Activated CD4-positive, alpha-beta T cell treated with anti-CD3 and anti-CD28 coated beads for 36 hours (primary cell): ENCODE measurements at regions not wholly inside any gene's neighbourhood (a gene's known extent, or its start where the extent isn't known, plus 50 kb on each side); places are given as distances from the start of the nearest gene placed in this dataset.
A peak's percentile ranks its signal among the peaks of the same experiment; 100 is the strongest.
"Not testable (repeated sequence)": the region's sequence is repeated elsewhere in the genome, so short reads cannot be mapped to it uniquely, and the experiment has no call there.

Experiments
- ATAC-seq: fragments of 200-7000 bp; cut with Tn5 transposase; one replicate; pipeline ENCODE4 v1.10.0; 2021; ENCODE audit warnings: mild to moderate bottlenecking, moderate library complexity
- CTCF ChIA-PET: fragments of 350-600 bp; sonication (Branson Sonifier 250); formaldehyde crosslinking; loops from one replicate; lab custom pipeline; 2021; ENCODE audit warnings: antibody characterized with exemption; lab: Charles Lee
- POLR2A ChIA-PET: fragments of 350-600 bp; sonication (Branson Sonifier 250); formaldehyde crosslinking; loops from one replicate; lab custom pipeline; 2021; ENCODE audit warnings: antibody characterized with exemption, inconsistent platforms; lab: Charles Lee
- DNase-seq: peaks from one replicate; pipeline ENCODE4 v3.0.0-alpha.2; 2020
- H3K27ac Mint-ChIP-seq: one replicate; pipeline ENCODE4 v1.8.0; 2021; ENCODE audit warnings: mixed read lengths
- H3K27me3 Mint-ChIP-seq: one replicate; pipeline ENCODE4 v1.8.0; 2021; ENCODE audit warnings: mixed read lengths
- H3K36me3 Mint-ChIP-seq: one replicate; pipeline ENCODE4 v1.8.0; 2021; ENCODE audit warnings: low read depth, mixed read lengths
- H3K4me1 Mint-ChIP-seq: one replicate; pipeline ENCODE4 v1.8.0; 2021; ENCODE audit warnings: mixed read lengths
- H3K4me3 Mint-ChIP-seq: one replicate; pipeline ENCODE4 v1.8.0; 2021; ENCODE audit warnings: mild to moderate bottlenecking, moderate library complexity, mixed read lengths
- H3K9me3 Mint-ChIP-seq: one replicate; pipeline ENCODE4 v1.8.0; 2021; ENCODE audit warnings: low read depth, mixed read lengths
- intact Hi-C, 2 experiments: fragments of 100-400 bp; cut with DNase I in 1 of 2; cut with micrococcal nuclease in 1 of 2; formaldehyde crosslinking; loops; one replicate each; pipeline versions ENCODE4 v1.14.2 to v1.15.1; 2022 to 2024; cut with DNase I, micrococcal nuclease

DNA sequence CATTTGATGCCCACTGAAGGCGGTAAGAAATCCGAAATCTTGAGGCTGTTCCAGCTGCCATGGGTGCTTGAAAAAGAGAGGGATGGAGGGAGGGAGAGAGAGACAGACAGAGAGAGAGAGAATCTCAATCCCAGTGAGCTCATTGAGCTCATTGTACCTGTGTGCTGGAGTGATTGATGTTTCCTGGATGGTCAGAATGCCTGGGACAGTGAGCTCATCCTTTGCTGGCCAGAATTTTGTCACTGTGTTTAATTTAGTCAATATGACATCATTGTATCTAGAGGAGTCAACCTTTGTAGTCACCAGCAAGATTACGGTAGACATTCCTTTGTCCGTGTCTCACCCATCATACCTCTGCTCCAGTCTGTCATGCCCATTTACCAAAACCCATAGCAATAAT, 625.4 kb upstream of the POM121L12 start:
- Mint-ChIP-seq H3K27ac (no peak overlapping the region), H3K36me3 (no peaks in the 10 kb centered on the region), H3K9me3 (peaks cover 5% of the 10 kb centered on the region), H3K4me1 (no peaks in the 10 kb centered on the region), H3K27me3 (no peaks in the 10 kb centered on the region), H3K4me3 (no peak overlapping the region)
- no peak for ATAC-seq
- intact Hi-C loops, result no loop called here
- CTCF ChIA-PET, result no interaction called here
- no peak for DNase-seq
- POLR2A ChIA-PET, result no interaction called here

DNA sequence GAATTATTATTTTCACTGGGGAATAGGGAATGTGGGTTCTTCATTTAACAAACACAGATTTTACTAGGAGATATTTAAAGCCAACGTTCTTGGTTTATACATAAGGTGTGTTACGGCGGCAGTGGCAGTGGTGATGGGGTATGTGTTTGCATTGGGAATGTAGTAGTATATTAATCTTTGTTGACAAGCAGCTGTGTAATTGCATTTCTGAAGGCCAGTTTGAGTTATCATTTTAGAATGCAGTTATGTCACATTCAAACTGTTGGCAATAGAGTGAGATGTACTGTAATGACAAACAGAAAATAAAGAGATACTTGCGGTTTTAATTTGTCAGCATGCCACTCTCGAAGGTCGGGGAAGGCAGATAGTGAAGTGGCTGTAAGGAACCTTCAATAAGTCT, 628.6 kb upstream of the POM121L12 start:
- ATAC-seq, result no peak
- Mint-ChIP-seq H3K27me3 (no peaks in the 10 kb centered on the region), H3K27ac (no peak overlapping the region), H3K36me3 (no peaks in the 10 kb centered on the region), H3K9me3 (peaks cover 5% of the 10 kb centered on the region), H3K4me3 (no peak overlapping the region), H3K4me1 (no peaks in the 10 kb centered on the region)
- intact Hi-C loops, result no loop called here
- CTCF ChIA-PET, result no interaction called here
- DNase-seq, result no peak
- POLR2A ChIA-PET, result no interaction called here

DNA sequence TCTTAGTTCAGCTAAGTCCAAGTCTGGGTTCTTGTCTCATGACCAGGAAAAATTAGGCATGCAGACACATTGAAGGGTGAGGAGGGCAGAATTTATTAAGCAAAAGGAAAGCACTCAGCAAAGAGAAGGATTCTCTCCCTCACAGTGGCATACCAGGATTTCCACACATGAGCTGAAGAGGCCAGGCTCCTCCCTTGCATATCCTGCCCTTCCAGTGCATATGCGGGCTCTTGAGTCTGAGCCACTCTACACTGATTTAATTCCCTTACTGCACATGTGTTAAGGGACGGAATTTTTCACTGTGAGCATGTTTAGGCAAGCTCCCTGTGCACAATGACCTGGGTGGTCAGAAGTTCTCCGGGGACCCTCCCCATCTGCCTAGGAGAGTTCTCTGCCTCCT, 652.7 kb upstream of the POM121L12 start:
- H3K27me3 Mint-ChIP-seq, result no peaks in the 10 kb centered on the region
- H3K27ac Mint-ChIP-seq, result no peak overlapping the region
- ATAC-seq (no peak), DNase-seq (no peak)
- POLR2A ChIA-PET, result no interaction called here
- H3K4me3 Mint-ChIP-seq, result no peak overlapping the region
- H3K9me3 Mint-ChIP-seq, result peaks cover 2% of the 10 kb centered on the region
- no peaks in the 10 kb centered on the region for H3K36me3 Mint-ChIP-seq
- H3K4me1 Mint-ChIP-seq, result no peaks in the 10 kb centered on the region
- intact Hi-C loops, result no loop called here
- CTCF ChIA-PET, result no interaction called here

DNA sequence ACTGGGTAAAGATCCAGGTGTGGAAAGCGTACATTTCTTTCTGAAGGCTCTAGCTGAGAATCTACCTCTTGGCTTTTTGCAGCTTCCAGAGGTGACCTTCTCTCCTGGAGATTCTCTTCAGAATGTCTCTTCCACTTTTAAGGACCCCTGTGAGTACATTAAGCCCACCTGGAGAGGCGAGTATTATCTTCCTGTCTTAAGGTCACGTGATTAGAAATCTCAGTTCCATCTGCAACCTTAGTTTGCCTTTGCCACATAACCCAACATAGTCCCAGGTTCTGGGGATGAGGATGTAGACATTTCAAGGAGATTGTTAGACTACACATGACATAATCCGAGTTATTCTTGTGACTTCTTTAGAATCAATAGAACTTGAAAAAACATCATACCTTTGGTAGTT, 665.5 kb upstream of the POM121L12 start:
- peaks cover 2% of the 10 kb centered on the region for H3K9me3 Mint-ChIP-seq
- no peaks in the 10 kb centered on the region for H3K36me3 Mint-ChIP-seq
- H3K4me1 Mint-ChIP-seq, result no peaks in the 10 kb centered on the region
- ATAC-seq, result no peak
- CTCF ChIA-PET, result no interaction called here
- no peak for DNase-seq
- H3K27me3 Mint-ChIP-seq, result no peaks in the 10 kb centered on the region
- no peak overlapping the region for H3K4me3 Mint-ChIP-seq
- POLR2A ChIA-PET, result no interaction called here
- intact Hi-C loops, result no loop called here
- no peak overlapping the region for H3K27ac Mint-ChIP-seq

DNA sequence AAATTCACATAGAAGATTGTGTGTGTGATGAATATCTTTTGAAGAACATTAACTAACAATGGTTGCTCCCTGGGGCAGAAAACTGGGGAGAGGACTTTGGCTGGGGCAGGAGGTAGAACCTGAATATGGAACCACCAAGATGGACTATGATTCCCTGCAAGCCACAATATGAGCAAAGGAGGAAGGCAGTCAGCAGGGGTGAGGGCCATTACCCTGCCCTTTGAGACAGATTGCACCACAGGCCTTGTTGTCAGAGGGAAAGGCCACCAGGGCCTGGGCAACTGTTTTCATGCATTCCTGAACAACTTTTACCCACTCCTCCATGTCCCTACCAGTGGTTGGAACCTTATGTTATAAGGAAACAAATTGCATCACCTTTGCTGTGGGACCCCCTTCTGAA, 670.1 kb upstream of the POM121L12 start:
- no peak for ATAC-seq

DNA sequence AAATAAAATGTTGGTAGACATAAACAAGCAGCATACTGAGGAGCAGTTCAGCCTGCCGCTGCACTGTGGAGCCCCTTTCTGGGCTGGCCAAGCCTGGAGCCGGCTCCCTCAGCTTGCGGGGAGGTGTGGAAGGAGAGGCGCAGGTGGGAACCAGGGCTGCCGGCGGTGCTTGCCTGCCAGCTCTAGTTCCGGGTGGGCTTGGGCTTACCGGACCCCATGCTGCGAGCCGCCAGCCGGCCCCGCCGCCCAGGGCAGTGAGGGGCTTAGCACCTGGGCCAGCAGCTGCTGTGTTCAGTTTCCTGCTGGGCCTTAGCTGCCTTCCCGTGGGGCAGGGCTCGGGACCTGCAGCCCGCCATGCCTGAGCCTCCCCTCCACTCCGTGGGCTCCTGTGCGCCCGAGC, 672.9 kb upstream of the POM121L12 start:
- no peaks in the 10 kb centered on the region for H3K27me3 Mint-ChIP-seq
- H3K27ac Mint-ChIP-seq, result no peak overlapping the region
- ChIA-PET CTCF (no interaction called here), POLR2A (no interaction called here)
- no peaks in the 10 kb centered on the region for H3K36me3 Mint-ChIP-seq
- peaks cover 5% of the 10 kb centered on the region for H3K9me3 Mint-ChIP-seq
- H3K4me1 Mint-ChIP-seq, result no peaks in the 10 kb centered on the region
- H3K4me3 Mint-ChIP-seq, result no peak overlapping the region
- DNase-seq, result no peak
- intact Hi-C loops, result no loop called here
- no peak for ATAC-seq

More for the DNA sequence above, 670.1 kb upstream of the POM121L12 start:
- ChIA-PET POLR2A (no interaction called here), CTCF (no interaction called here)
- intact Hi-C loops, result no loop called here
- no peaks in the 10 kb centered on the region for H3K36me3 Mint-ChIP-seq
- no peaks in the 10 kb centered on the region for H3K27me3 Mint-ChIP-seq
- no peak overlapping the region for H3K27ac Mint-ChIP-seq
- no peak overlapping the region for H3K4me3 Mint-ChIP-seq
- peaks cover 5% of the 10 kb centered on the region for H3K9me3 Mint-ChIP-seq
- no peak for DNase-seq
- no peaks in the 10 kb centered on the region for H3K4me1 Mint-ChIP-seq

DNA sequence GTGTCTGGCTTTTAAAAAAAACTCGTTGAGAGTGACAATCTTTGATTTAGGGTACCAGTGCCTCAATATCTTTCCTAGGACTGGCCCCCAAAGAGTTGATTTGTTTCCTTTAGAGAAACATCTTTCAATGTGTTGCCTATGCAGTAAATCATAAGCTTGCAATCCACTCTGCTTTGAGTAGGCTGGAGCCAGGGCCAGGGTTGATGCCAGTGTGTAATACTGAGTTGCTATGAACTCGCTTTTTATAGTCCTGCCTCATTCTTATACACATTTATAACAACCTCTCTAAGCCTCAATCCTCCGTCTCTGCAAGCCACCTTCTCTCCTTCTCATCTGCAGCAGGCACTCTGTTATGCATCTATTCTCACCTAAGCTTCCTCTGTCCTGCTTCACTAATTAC, 674.9 kb upstream of the POM121L12 start:
- Mint-ChIP-seq H3K4me3 (no peak overlapping the region), H3K4me1 (no peaks in the 10 kb centered on the region), H3K27ac (no peak overlapping the region), H3K27me3 (no peaks in the 10 kb centered on the region), H3K36me3 (no peaks in the 10 kb centered on the region), H3K9me3 (peaks cover 13% of the 10 kb centered on the region)
- CTCF ChIA-PET, result interaction anchor here (0.7 kb wide), 1 partner anchor 1080 kb away, joined by 3 read pairs; no protein-coding TSS in a partner anchor
- intact Hi-C loops, result no loop called here
- POLR2A ChIA-PET, result no interaction called here
- ATAC-seq, result no peak
- DNase-seq, result no peak

DNA sequence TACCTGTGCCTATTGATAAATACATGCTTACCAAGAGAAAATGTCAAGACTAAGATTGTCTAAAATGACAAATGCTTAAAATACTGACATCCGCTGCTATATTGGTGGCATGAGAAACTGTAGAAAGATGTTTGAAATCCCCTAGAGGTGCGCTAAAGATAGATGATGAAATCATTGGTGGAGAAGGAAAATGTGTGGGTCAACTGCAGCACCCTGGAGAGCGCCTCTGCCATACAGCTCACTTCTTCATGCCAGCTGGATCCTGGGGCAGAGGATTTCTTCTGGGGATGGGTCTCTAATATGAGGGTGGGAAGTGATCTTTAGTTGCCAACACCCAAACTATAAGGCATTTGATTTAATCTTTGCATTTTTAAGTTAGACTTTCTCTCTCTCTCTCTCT, 680.4 kb upstream of the POM121L12 start:
- intact Hi-C loops, result loop anchor here in 1 of 2 experiments (10.0 kb wide), 1 partner anchor 920 kb away; no protein-coding TSS in a partner anchor
- ChIA-PET CTCF (no interaction called here), POLR2A (no interaction called here)
- no peaks in the 10 kb centered on the region for H3K36me3 Mint-ChIP-seq
- H3K27ac Mint-ChIP-seq, result no peak overlapping the region
- no peak for DNase-seq
- no peaks in the 10 kb centered on the region for H3K27me3 Mint-ChIP-seq
- H3K9me3 Mint-ChIP-seq, result peaks cover 12% of the 10 kb centered on the region
- ATAC-seq, result no peak
- no peak overlapping the region for H3K4me3 Mint-ChIP-seq
- H3K4me1 Mint-ChIP-seq, result no peaks in the 10 kb centered on the region

DNA sequence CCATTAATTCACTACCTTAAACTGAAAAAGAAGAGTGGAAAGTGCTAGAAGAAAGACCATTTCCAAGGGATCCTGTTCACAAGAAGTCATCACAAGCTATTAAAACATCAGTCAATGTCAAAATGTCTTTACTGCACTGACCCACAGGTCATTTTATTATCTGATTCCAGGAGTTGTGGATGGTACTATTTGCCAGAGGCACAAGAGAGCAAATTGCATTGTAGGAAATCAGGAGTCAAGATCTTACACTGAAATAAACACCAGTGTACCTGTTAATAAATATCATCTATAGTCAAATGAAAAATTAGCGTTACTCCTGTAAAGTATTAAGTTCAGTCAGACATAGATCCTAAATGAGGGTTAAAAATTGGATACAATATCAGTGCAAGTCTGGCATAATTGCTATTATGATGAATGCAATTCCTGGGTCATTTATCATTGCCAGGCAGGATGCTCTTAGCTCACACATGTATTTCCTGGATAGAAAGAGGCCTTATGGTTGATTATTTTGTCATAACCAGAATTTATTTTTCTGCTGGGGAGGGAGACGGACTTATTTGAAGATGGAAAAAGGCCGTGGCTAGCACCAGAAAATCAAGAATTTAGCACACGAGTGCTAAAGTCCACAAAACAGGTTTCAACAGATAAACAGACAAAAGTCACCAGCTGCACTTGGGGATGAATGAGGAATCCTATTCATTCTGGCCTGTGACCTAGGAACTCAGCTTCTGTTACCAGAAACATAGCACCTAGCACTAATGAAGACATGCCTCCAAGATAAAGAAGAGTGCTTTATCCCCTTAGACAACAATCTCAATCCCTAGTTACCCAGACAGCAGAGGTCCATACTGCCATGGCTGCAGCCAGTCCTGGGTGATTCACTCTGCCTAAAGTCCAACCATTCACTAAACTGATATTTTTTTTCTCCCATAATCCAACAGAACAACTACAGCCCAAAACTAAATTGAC, 683.1 kb upstream of the POM121L12 start:
- no peaks in the 10 kb centered on the region for H3K27me3 Mint-ChIP-seq
- ChIA-PET CTCF (no interaction called here), POLR2A (no interaction called here)
- peaks cover 12% of the 10 kb centered on the region for H3K9me3 Mint-ChIP-seq
- intact Hi-C loops, result loop anchor here in 1 of 2 experiments (10.0 kb wide), 1 partner anchor 917 kb away; no protein-coding TSS in a partner anchor
- H3K4me3 Mint-ChIP-seq, result no peak overlapping the region
- DNase-seq, result no peak
- ATAC-seq, result no peak
- H3K36me3 Mint-ChIP-seq, result no peaks in the 10 kb centered on the region
- H3K4me1 Mint-ChIP-seq, result no peaks in the 10 kb centered on the region
- no peak overlapping the region for H3K27ac Mint-ChIP-seq

DNA sequence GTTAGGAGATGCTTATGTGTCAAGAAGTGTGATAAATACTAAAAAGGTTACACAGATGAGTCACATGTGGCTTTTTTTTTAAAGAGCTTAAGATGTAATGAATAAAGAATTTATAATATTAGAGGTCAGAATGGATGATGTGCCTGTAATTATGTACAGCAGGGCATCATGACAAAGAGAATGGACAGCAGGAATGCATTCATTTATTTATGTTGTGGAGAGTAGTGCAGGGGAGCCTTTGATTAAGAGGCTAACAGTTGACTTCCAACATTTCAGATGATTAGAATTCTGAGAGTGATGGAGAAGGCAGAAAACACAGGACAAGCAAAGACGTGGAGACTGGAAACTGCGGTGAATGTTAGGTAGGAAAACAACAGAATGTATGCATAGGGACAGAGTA, 691.4 kb upstream of the POM121L12 start:
- Mint-ChIP-seq H3K9me3 (peaks cover 1% of the 10 kb centered on the region), H3K4me1 (no peaks in the 10 kb centered on the region), H3K4me3 (no peak overlapping the region), H3K36me3 (no peaks in the 10 kb centered on the region), H3K27me3 (no peaks in the 10 kb centered on the region), H3K27ac (no peak overlapping the region)
- ChIA-PET CTCF (no interaction called here), POLR2A (no interaction called here)
- no peak for ATAC-seq
- DNase-seq, result no peak
- intact Hi-C loops, result no loop called here

DNA sequence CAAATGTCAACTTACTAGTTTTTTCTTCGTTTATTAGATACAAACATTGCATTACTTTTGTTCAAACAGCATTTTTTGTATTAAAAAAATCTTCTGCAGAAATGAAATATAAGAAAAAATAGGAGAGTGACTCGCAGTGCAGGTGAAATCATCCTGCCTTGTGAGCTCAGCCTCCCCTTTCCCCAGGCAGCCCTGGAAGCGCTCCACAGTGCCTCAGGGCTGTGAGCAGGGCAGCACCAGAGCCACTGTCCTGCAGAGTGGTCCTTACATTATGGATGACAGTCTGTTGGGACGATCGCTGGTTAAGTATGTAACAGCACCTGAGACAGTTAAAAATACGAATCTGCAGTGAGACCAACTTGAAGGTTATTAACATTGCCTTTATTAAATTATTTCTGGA, 695.4 kb upstream of the POM121L12 start:
- no peak for DNase-seq
- ChIA-PET POLR2A (interaction anchor here (0.8 kb wide), 1 partner anchor 1294 kb away, joined by 8 read pairs; no protein-coding TSS in a partner anchor), CTCF (no interaction called here)
- Mint-ChIP-seq H3K27ac (no peak overlapping the region), H3K9me3 (peaks cover 1% of the 10 kb centered on the region), H3K4me1 (no peaks in the 10 kb centered on the region), H3K27me3 (no peaks in the 10 kb centered on the region), H3K36me3 (no peaks in the 10 kb centered on the region), H3K4me3 (no peak overlapping the region)
- ATAC-seq, result no peak
- intact Hi-C loops, result no loop called here

DNA sequence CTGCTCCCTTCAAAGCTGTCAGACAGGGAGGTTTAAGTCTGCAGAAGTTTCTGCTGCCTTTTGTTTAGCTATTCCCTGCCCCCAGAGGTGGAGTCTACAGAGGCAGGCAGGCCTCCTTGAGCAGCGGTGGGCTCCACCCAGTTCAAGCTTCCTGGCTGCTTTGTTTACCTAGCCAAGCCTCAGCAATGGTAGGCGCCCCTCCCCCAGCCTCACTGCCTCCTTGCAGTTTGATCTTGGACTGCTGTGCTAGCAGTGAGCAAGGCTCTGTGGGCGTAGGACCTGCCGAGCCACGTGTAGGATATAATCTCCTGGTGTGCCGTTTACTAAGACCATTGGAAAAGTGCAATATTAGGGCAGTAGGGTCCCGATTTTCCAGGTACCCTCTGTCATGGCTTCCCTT, 707.1 kb upstream of the POM121L12 start:
- CTCF ChIA-PET, POLR2A ChIA-PET, H3K4me1 Mint-ChIP-seq, H3K27ac Mint-ChIP-seq, H3K27me3 Mint-ChIP-seq, H3K9me3 Mint-ChIP-seq, H3K4me3 Mint-ChIP-seq, H3K36me3 Mint-ChIP-seq, ATAC-seq, intact Hi-C loops: not testable (repeated sequence)
- DNase-seq, result peak; percentile 17
